Endothelial cell of umbilical vein (primary cell): ENCODE measurements at regions not wholly inside any gene's neighbourhood (a gene's known extent, or its start where the extent isn't known, plus 50 kb on each side); places are given as distances from the start of the nearest gene placed in this dataset.

Source experiments
- CTCF ChIP-seq, 2 donors: IDR thresholded peaks; 1 replicate in 1 of 2; 2 replicates in 1 of 2; pipeline ENCODE4 v1.5.1; 2011; ENCODE audit warnings: low read length in 2 of 2, mild to moderate bottlenecking in 2 of 2, moderate library complexity in 2 of 2, control low read depth in 1 of 2, inconsistent platforms in 1 of 2, low read depth in 1 of 2; ENCODE audit not compliant: insufficient read depth in 1 of 2; ENCODE audit errors: extremely low read depth in 1 of 2
- EZH2 ChIP-seq: IDR thresholded peaks from 2 replicates; pipeline ENCODE4 v1.6.1; 2012; ENCODE audit warnings: borderline replicate concordance, low read depth, mild to moderate bottlenecking, moderate library complexity, low read length, inconsistent platforms; ENCODE audit not compliant: severe bottlenecking
- POLR2A ChIP-seq: IDR thresholded peaks from 2 replicates; pipeline ENCODE4 v1.6.1; 2012; ENCODE audit warnings: low read depth, mild to moderate bottlenecking, control low read depth, low read length

GRCh38 chr12:60176891-60177290 is 581.1 kb downstream of the SLC16A7 start:
- TF ChIP-seq CTCF (IDR thresholded peaks at IDR 0.05; ENCODE audit: extremely low read depth in 1 of 2, insufficient read depth in 1 of 2, low read depth in 1 of 2, low read length in 2 of 2): no peak
- TF ChIP-seq EZH2: no peak
- no peak for TF ChIP-seq POLR2A
